ENCODE measurements at regions not wholly inside any gene's neighbourhood (a gene's known extent, or its start where the extent isn't known, plus 50 kb on each side); places are given as distances from the start of the nearest gene placed in this dataset.

DNA sequence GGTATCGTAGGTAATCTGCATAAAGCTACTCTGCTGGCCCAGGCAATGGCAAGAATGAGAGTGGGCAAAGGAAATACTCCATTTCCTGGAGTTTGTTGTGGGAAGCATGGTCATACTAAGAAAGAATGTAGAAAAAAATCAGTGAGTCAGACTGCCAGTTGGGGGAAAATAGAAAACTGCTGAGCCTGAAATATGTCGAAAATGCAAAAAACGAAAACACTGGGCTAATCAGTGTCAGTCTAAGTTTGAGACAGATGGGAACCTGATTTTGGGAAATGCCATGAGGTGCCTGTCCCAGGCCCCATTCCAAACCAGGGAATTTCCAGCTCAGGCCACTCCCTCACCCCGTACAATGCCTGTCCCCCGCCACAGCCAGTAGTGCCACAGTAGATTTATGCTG lies 150.0 kb downstream of the ZNF33B start:
- no peak for TF ChIP-seq CTCF (IDR thresholded peaks at IDR 0.05; ENCODE audit: low read length)
- no peak for TF ChIP-seq EZH2 (optimal IDR thresholded peaks at IDR 0.05; ENCODE audit: low read depth, low read length)

All from MM.1S (cell line).